Endothelial cell of umbilical vein (primary cell): ENCODE measurements at regions not wholly inside any gene's neighbourhood (a gene's known extent, or its start where the extent isn't known, plus 50 kb on each side); places are given as distances from the start of the nearest gene placed in this dataset.

Experiments used
- EZH2 ChIP-seq: IDR thresholded peaks from 2 replicates; pipeline ENCODE4 v1.6.1; 2012; ENCODE audit warnings: borderline replicate concordance, low read depth, mild to moderate bottlenecking, moderate library complexity, low read length, inconsistent platforms; ENCODE audit not compliant: severe bottlenecking
- MAX ChIP-seq: IDR thresholded peaks from 2 replicates; pipeline ENCODE4 v1.6.1; 2011; ENCODE audit not compliant: insufficient read depth, insufficient read length
- POLR2A ChIP-seq: IDR thresholded peaks from 2 replicates; pipeline ENCODE4 v1.6.1; 2012; ENCODE audit warnings: low read depth, mild to moderate bottlenecking, control low read depth, low read length
- POLR2AphosphoS5 ChIP-seq: IDR thresholded peaks from 2 replicates; pipeline ENCODE4 v1.6.1; 2012; ENCODE audit warnings: low read depth, mild to moderate bottlenecking, control low read depth, low read length, moderate library complexity; ENCODE audit not compliant: insufficient read depth
- TF ChIP-seq, protein P1 (sequence below), 2 donors: IDR thresholded peaks; 1 replicate in 1 of 2; 2 replicates in 1 of 2; pipeline ENCODE4 v1.5.1; 2011; ENCODE audit warnings: low read length in 2 of 2, mild to moderate bottlenecking in 2 of 2, moderate library complexity in 2 of 2, control low read depth in 1 of 2, inconsistent platforms in 1 of 2, low read depth in 1 of 2; ENCODE audit not compliant: insufficient read depth in 1 of 2; ENCODE audit errors: extremely low read depth in 1 of 2

DNA sequence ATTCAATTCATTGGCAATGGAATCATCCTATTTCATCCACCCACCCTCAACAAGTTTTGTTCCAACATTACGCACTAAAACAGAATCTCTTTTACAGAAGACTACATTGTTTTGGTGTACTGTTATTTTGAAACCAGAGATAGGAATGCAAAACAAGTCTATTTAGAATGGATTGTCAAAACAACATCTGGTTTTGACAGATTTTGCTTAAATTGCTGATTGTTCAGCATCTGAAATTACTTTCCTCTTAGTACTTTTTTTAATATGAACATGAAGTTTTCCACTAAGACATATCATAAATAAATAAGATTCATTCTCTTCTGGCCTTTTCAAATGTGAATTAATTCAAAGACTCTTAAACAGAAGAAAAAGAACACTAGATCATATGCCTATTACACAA is 323.9 kb upstream of the TFPI start:
- TF ChIP-seq MAX = no peak
- TF ChIP-seq, protein P1, sequence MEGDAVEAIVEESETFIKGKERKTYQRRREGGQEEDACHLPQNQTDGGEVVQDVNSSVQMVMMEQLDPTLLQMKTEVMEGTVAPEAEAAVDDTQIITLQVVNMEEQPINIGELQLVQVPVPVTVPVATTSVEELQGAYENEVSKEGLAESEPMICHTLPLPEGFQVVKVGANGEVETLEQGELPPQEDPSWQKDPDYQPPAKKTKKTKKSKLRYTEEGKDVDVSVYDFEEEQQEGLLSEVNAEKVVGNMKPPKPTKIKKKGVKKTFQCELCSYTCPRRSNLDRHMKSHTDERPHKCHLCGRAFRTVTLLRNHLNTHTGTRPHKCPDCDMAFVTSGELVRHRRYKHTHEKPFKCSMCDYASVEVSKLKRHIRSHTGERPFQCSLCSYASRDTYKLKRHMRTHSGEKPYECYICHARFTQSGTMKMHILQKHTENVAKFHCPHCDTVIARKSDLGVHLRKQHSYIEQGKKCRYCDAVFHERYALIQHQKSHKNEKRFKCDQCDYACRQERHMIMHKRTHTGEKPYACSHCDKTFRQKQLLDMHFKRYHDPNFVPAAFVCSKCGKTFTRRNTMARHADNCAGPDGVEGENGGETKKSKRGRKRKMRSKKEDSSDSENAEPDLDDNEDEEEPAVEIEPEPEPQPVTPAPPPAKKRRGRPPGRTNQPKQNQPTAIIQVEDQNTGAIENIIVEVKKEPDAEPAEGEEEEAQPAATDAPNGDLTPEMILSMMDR (IDR thresholded peaks at IDR 0.05; ENCODE audit: extremely low read depth in 1 of 2, insufficient read depth in 1 of 2, low read depth in 1 of 2, low read length in 2 of 2) = no peak
- TF ChIP-seq POLR2AphosphoS5 = no peak
- TF ChIP-seq POLR2A = no peak
- no peak for TF ChIP-seq EZH2
